Lung (tissue), 11 donors: ENCODE measurements at regions not wholly inside any gene's neighbourhood (a gene's known extent, or its start where the extent isn't known, plus 50 kb on each side); places are given as distances from the start of the nearest gene placed in this dataset.

ENCODE experiments used
- ATAC-seq: fragments of 200-7000 bp; cut with Tn5 transposase; one replicate; pipeline ENCODE4 v1.9.1; 2020; ENCODE audit warnings: moderate number of reproducible peaks; ENCODE audit not compliant: insufficient read depth, low FRiP score
- DNase-seq, 3 donors: peaks; one replicate each; pipeline ENCODE4 v3.0.0-alpha.2; 2013 to 2017
- H3K27ac ChIP-seq, 2 donors: one replicate each; pipeline ENCODE4 v1.5.1; 2013; ENCODE audit warnings: mild to moderate bottlenecking in 2 of 2, moderate library complexity in 2 of 2, control low read depth in 1 of 2, inconsistent platforms in 1 of 2, low read depth in 1 of 2, low read length in 1 of 2
- H3K27me3 ChIP-seq, 3 donors: one replicate each; pipeline ENCODE4 v1.5.1; 2013; ENCODE audit warnings: low read length in 2 of 3; ENCODE audit not compliant: control insufficient read depth in 3 of 3, insufficient read depth in 3 of 3
- H3K36me3 ChIP-seq, 4 donors: one replicate each; pipeline ENCODE4 v1.5.1; 2013; ENCODE audit warnings: low read length in 4 of 4, mild to moderate bottlenecking in 1 of 4, moderate library complexity in 1 of 4; ENCODE audit not compliant: control insufficient read depth in 4 of 4, insufficient read depth in 4 of 4
- H3K4me1 ChIP-seq, 5 donors: one replicate each; pipeline ENCODE4 v1.5.1; 2013; ENCODE audit warnings: low read length in 5 of 5, mild to moderate bottlenecking in 2 of 5, moderate library complexity in 1 of 5; ENCODE audit not compliant: control insufficient read depth in 5 of 5, insufficient read depth in 5 of 5
- H3K4me3 ChIP-seq: one replicate; pipeline ENCODE4 v1.5.1; 2013; ENCODE audit warnings: mild to moderate bottlenecking, control low read depth, moderate library complexity
- H3K9ac ChIP-seq, 2 donors: one replicate each; pipeline ENCODE4 v1.5.1; 2013; ENCODE audit warnings: low read length in 2 of 2, control low read depth in 1 of 2; ENCODE audit not compliant: insufficient read depth in 1 of 2
- H3K9me3 ChIP-seq, 4 donors: one replicate each; pipeline ENCODE4 v1.5.1; 2013; ENCODE audit warnings: low read length in 3 of 4, mild to moderate bottlenecking in 1 of 4, moderate library complexity in 1 of 4; ENCODE audit not compliant: control insufficient read depth in 4 of 4, insufficient read depth in 3 of 4
- CTCF ChIP-seq: IDR thresholded peaks from 2 replicates; pipeline ENCODE4 v1.5.1; 2012; ENCODE audit warnings: mild to moderate bottlenecking; ENCODE audit errors: control extremely low read depth, extremely low read depth
- WGBS, 2 donors: extraction: QIAGEN DNeasy Blood & Tissue Kit; methylation state at CpG; one replicate each; pipeline ENCODE4 v1.1.7; 2013; 5-methylcytosine and 5-hydroxymethylcytosine counted together
- donor health status: control.
- donor health status: control.
- donor health status: Bipolar disorder and iron deficiency.
- donor health status: healthy.
- donor health status: DM: yes; HTN: yes; CAD: no.

GRCh38 chr9:78691542-78691941, 394.6 kb downstream of the PSAT1 start:
- no peak for TF ChIP-seq CTCF
- H3K27me3 ChIP-seq, result peaks cover 0 to 3% (median 2%) of the 10 kb centered on the region in 3 donors
- no peak overlapping the region for H3K4me3 ChIP-seq
- H3K9ac ChIP-seq, result no peak overlapping the region
- H3K4me1 ChIP-seq, result no peaks in the 10 kb centered on the region
- H3K27ac ChIP-seq, result no peak overlapping the region
- H3K9me3 ChIP-seq, result no peaks in the 10 kb centered on the region
- DNase-seq, result no peak
- no peak for ATAC-seq
- no peaks in the 10 kb centered on the region for H3K36me3 ChIP-seq
- 82 to 90% methylated on average over 2 of the region's 2 CpGs for WGBS, 2 donors

- Histone ChIP-seq H3K9ac (no peak overlapping the region), H3K4me3 (no peak overlapping the region), H3K27me3 (peaks cover 0 to 3% (median 2%) of the 10 kb centered on the region in 3 donors), H3K4me1 (no peaks in the 10 kb centered on the region), H3K9me3 (no peaks in the 10 kb centered on the region), H3K27ac (no peak overlapping the region), H3K36me3 (no peaks in the 10 kb centered on the region)
- ATAC-seq, result no peak
- no peak for DNase-seq
- no peak for TF ChIP-seq CTCF
- WGBS, 2 donors, result 57 to 81% methylated on average over 3 of the region's 3 CpGs
Measured at GRCh38 chr9:78692871-78693270, 395.9 kb downstream of the PSAT1 start.

DNA sequence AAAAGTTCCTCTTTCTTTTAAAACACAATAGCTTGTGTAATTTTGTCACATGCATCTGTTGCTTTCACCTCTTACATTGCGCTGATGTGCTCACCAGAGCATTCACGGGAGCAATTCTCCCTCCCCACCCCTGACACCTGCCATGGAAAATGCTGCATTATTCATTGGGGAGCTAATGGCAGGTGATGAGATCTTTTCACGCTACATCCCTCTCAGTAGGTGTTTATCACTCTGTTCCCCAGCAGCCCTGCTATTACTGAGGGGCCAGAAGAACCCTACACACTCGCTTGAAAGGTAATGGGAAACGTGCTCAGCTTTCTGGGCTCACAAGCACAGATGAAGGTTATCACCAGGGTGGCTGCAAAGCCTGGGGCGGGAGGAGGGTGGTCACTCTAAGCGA, 398.0 kb downstream of the PSAT1 start:
- Histone ChIP-seq H3K36me3 (no peaks in the 10 kb centered on the region), H3K9ac (no peak overlapping the region), H3K27ac (no peak overlapping the region), H3K9me3 (no peaks in the 10 kb centered on the region), H3K4me3 (no peak overlapping the region), H3K4me1 (no peaks in the 10 kb centered on the region), H3K27me3 (peaks cover 0 to 3% (median 2%) of the 10 kb centered on the region in 3 donors)
- WGBS, 2 donors, result 44 to 53% methylated on average over 7 of the region's 7 CpGs
- TF ChIP-seq CTCF, result no peak
- DNase-seq (no peak), ATAC-seq (no peak)

DNA sequence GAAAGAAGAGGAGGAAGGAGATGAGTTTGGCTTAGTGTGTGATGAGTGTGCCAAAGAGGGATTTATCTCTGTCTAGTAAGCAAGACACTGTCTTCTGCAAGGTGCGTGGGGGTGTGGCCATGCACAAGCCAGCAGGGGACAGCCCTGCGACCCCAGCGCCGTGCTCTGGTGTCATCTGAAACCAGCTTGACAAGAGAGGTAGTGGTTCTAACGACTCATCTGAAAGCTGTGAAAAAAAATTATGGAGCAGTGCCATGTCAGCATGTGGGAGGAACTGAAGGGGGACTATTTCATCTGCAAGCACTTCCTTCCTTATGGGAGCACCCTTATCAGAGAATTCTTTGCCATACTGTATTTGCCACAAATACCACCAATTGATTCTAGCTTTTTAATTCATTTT, 398.6 kb downstream of the PSAT1 start:
- Histone ChIP-seq H3K27ac (no peak overlapping the region), H3K4me1 (no peaks in the 10 kb centered on the region), H3K9me3 (no peaks in the 10 kb centered on the region), H3K27me3 (peaks cover 0 to 3% (median 2%) of the 10 kb centered on the region in 3 donors), H3K4me3 (no peak overlapping the region), H3K36me3 (no peaks in the 10 kb centered on the region), H3K9ac (no peak overlapping the region)
- no peak for TF ChIP-seq CTCF
- ATAC-seq (no peak), DNase-seq (no peak)
- 10 to 31% methylated on average over 5 of the region's 5 CpGs for WGBS, 2 donors
